Gastroesophageal sphincter (tissue), 4 donors: ENCODE measurements at regions not wholly inside any gene's neighbourhood (a gene's known extent, or its start where the extent isn't known, plus 50 kb on each side); places are given as distances from the start of the nearest gene placed in this dataset.

Experiments
- ATAC-seq: fragments of 150-250 bp; one replicate; pipeline ENCODE4 v1.9.1; 2016; ENCODE audit warnings: mild to moderate bottlenecking, moderate library complexity
- H3K27ac ChIP-seq, 4 donors: fragments of 200-600 bp; sonication (generic) in 3 of 4; 1 replicate in 3 of 4; 2 replicates in 1 of 4; pipeline ENCODE4 v1.5.1; 2016 to 2019
- H3K27me3 ChIP-seq: fragments of 200-600 bp; sonication (generic); one replicate; pipeline ENCODE4 v1.5.1; 2019
- H3K36me3 ChIP-seq, 2 donors: fragments of 200-600 bp; sonication (generic); one replicate each; pipeline ENCODE4 v1.5.1; 2019; ENCODE audit warnings: control low read depth in 1 of 2
- H3K4me1 ChIP-seq, 3 donors: fragments of 200-600 bp; sonication (generic); 1 replicate in 2 of 3; 2 replicates in 1 of 3; pipeline ENCODE4 v1.5.1; 2016 to 2019; ENCODE audit warnings: control low read depth in 2 of 3
- H3K4me3 ChIP-seq, 2 donors: fragments of 200-600 bp; sonication (generic); one replicate each; pipeline ENCODE4 v1.5.1; 2019; ENCODE audit warnings: mild to moderate bottlenecking in 1 of 2, moderate library complexity in 1 of 2
- H3K9me3 ChIP-seq, 3 donors: fragments of 200-600 bp; sonication (generic); one replicate each; pipeline ENCODE4 v1.5.1; 2017 to 2019; ENCODE audit warnings: control low read depth in 2 of 3
- EP300 ChIP-seq: sonication (generic); formaldehyde crosslinking; IDR thresholded peaks from one replicate; pipeline ENCODE4 v1.6.1; 2017; ENCODE audit warnings: antibody characterized with exemption, mild to moderate bottlenecking
- POLR2A ChIP-seq, 2 donors: fragments of 450-650 bp; IDR thresholded peaks; one replicate each; pipeline ENCODE4 v1.6.1; 2017; ENCODE audit warnings: antibody characterized with exemption in 2 of 2, mild to moderate bottlenecking in 2 of 2, moderate library complexity in 1 of 2
- POLR2AphosphoS5 ChIP-seq: sonication (generic); formaldehyde crosslinking; IDR thresholded peaks from one replicate; pipeline ENCODE4 v1.6.1; 2017; ENCODE audit warnings: antibody characterized with exemption
- WGBS, 2 donors: methylation state at CpG; one replicate each; pipeline ENCODE4 v1.1.5; 2018; ENCODE audit warnings: low coverage in 1 of 2; 5-methylcytosine and 5-hydroxymethylcytosine counted together
- TF ChIP-seq, protein P1 (sequence below), 4 experiments: fragments of 200-600 bp in 2 of 4; fragments of 450-650 bp in 2 of 4; sonication (generic) in 1 of 4; IDR thresholded peaks; one replicate each; pipeline ENCODE4 v1.5.1; 2017 to 2019; ENCODE audit warnings: antibody characterized with exemption in 4 of 4, mild to moderate bottlenecking in 2 of 4, moderate library complexity in 2 of 4

DNA sequence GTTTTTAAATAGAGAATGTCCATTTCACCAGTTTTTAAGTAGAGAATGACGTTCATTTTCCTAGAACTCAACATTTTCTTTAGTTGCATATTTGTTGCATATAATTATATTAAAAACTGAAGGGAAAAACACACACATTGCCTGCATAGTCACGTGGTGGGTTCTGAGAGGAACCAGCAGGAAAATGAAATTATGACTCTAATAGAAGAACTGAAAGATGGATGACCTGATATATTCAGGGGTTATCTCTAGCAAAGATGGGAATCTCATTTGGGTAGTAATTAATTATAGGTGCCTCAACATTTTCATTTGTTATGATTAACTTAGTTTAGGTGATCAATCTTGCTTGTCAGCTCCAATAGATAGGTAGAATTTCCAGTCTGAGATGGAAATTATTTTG lies 288.3 kb downstream of the TRIB2 start:
- 81 to 91% methylated on average over 2 of the region's 2 CpGs for WGBS, 2 donors

DNA sequence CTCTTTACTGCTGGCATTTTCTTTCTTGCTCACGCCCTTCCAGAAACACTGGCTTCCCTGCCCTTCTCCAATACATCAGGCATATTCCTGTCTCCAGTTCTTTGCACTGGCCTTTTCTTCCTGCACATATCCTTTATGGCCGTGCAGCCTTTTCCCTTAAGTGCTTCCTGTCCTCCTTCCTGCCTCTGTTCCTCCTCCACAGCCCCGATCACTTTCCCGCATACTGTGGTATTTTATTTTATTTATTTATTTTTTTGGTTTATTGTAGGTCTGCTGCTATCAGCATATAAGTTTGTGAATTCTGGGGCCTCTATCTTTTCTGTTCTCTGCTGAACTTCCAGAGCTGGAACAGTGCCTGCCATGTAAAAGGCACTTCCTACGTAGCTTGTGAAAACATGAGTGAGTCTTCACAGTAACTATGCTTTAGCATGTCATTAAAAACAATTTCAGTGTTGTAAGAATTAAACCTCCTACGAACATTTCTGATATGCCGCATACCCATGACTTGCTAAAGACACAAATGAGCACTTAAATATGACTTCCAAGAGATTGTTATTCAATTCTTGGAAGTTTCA lies 289.1 kb downstream of the TRIB2 start:
- ATAC-seq = no peak
- peaks cover 3% of the 10 kb centered on the region for H3K27me3 ChIP-seq
- H3K36me3 ChIP-seq = no peaks in the 10 kb centered on the region
- H3K9me3 ChIP-seq = no peaks in the 10 kb centered on the region
- H3K4me1 ChIP-seq = peaks cover 0 to 29% (median 0%) of the 10 kb centered on the region in 3 donors
- H3K27ac ChIP-seq = no peak overlapping the region
- no peak overlapping the region for H3K4me3 ChIP-seq
- 77 to 80% methylated on average over 3 to 7 of the region's 7 CpGs for WGBS, 2 donors
- TF ChIP-seq POLR2AphosphoS5 (no peak), EP300 (no peak), POLR2A (IDR thresholded peaks at IDR 0.05) (no peak)
- TF ChIP-seq, protein P1, sequence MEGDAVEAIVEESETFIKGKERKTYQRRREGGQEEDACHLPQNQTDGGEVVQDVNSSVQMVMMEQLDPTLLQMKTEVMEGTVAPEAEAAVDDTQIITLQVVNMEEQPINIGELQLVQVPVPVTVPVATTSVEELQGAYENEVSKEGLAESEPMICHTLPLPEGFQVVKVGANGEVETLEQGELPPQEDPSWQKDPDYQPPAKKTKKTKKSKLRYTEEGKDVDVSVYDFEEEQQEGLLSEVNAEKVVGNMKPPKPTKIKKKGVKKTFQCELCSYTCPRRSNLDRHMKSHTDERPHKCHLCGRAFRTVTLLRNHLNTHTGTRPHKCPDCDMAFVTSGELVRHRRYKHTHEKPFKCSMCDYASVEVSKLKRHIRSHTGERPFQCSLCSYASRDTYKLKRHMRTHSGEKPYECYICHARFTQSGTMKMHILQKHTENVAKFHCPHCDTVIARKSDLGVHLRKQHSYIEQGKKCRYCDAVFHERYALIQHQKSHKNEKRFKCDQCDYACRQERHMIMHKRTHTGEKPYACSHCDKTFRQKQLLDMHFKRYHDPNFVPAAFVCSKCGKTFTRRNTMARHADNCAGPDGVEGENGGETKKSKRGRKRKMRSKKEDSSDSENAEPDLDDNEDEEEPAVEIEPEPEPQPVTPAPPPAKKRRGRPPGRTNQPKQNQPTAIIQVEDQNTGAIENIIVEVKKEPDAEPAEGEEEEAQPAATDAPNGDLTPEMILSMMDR (IDR thresholded peaks at IDR 0.05) = no peak

More for the DNA sequence above, 288.3 kb downstream of the TRIB2 start:
- Histone ChIP-seq H3K27ac (no peak overlapping the region), H3K4me1 (peaks cover 0 to 37% (median 6%) of the 10 kb centered on the region in 3 donors), H3K4me3 (no peak overlapping the region), H3K36me3 (no peaks in the 10 kb centered on the region), H3K9me3 (no peaks in the 10 kb centered on the region), H3K27me3 (peaks cover under 1% of the 10 kb centered on the region)
- TF ChIP-seq POLR2A (IDR thresholded peaks at IDR 0.05) (no peak), EP300 (no peak)
- TF ChIP-seq, protein P1 (IDR thresholded peaks at IDR 0.05) = no peak
- no peak for ATAC-seq

DNA sequence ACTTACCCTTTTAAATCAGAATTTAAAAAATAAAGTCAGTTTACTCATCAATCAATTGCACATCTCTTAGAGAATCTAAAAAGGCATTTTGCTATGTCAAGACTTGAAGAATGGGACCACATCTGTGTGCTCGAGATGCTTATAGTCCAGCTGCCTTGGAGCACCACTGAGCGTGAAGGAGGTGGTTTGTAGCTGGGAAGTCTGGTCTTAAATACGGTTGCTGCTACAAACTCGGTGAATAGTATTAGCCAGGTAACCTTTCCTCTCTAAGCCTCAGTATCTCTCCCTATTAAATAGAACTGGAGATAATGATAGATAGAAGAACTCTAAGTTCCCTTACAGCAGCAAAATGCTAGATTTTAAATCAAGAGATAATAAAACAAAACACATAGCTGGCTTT lies 289.7 kb downstream of the TRIB2 start:
- ATAC-seq = no peak
- 58 to 59% methylated on average over 3 to 4 of the region's 4 CpGs for WGBS, 2 donors
- H3K4me3 ChIP-seq = peak overlapping the region in 1 of 2 donors; percentile 8
- H3K27ac ChIP-seq = no peak overlapping the region
- H3K27me3 ChIP-seq = peaks cover 3% of the 10 kb centered on the region
- peaks cover 0 to 25% (median 0%) of the 10 kb centered on the region in 3 donors for H3K4me1 ChIP-seq
- no peaks in the 10 kb centered on the region for H3K9me3 ChIP-seq
- no peaks in the 10 kb centered on the region for H3K36me3 ChIP-seq
- no peak for TF ChIP-seq POLR2AphosphoS5
- TF ChIP-seq POLR2A (IDR thresholded peaks at IDR 0.05) = no peak
- TF ChIP-seq, protein P1 (IDR thresholded peaks at IDR 0.05) = no peak
- TF ChIP-seq EP300 = no peak

DNA sequence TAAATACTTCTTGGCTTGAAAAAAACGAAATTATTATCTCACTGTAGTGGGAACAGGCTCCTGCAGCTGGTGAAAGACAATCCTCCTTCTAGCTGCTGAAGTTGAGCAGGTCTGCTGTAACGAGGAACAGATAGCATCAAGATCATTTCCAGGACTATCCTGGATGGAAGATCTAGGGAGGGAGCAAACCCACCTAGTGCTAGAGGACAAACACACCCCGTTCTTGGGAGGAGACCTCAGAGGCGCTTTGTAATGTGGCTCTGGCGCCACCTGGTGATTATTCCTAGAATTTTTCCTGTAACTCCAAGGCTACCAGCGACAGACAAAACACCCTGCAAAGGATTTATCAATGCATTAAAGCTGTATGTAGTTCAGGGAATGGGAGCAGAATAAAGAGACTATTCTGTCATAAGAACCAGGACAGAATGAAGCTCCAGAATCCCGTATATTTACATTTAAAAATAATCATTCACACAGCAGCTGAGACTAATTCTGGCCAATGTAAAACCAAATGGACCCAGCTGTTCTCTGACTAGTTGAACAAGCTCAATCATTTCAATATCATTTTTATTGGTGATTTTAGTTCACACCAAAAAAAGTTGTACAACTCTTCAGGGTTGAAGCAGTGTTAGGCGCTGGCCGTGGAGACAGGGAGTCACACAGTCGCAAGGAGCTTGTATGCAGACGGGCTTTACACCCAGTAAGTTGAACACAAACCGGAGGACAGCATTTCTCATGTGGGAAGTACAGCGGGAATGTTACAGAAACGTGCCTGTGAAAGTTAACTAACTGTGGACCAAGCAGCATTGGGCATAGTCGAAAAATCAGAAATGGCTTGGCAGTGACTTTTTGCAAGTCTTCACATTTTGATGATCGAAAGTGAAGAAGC lies 290.3 kb downstream of the TRIB2 start:
- H3K27me3 ChIP-seq = peaks cover 3% of the 10 kb centered on the region
- H3K4me1 ChIP-seq = peaks cover 0 to 25% (median 0%) of the 10 kb centered on the region in 3 donors
- H3K4me3 ChIP-seq = peak overlapping the region in 1 of 2 donors; percentile 8
- 21 to 24% methylated on average over 8 to 16 of the region's 16 CpGs for WGBS, 2 donors
- peak; percentile 70 for ATAC-seq
- TF ChIP-seq POLR2A (IDR thresholded peaks at IDR 0.05) (no peak), EP300 (no peak)
- TF ChIP-seq, protein P1 (IDR thresholded peaks at IDR 0.05) = peak; percentile 85 to 93 (median 90)
- H3K36me3 ChIP-seq = no peaks in the 10 kb centered on the region
- H3K9me3 ChIP-seq = no peaks in the 10 kb centered on the region
- no peak overlapping the region for H3K27ac ChIP-seq
